ENCODE measurements at regions not wholly inside any gene's neighbourhood (a gene's known extent, or its start where the extent isn't known, plus 50 kb on each side); places are given as distances from the start of the nearest gene placed in this dataset.

DNA sequence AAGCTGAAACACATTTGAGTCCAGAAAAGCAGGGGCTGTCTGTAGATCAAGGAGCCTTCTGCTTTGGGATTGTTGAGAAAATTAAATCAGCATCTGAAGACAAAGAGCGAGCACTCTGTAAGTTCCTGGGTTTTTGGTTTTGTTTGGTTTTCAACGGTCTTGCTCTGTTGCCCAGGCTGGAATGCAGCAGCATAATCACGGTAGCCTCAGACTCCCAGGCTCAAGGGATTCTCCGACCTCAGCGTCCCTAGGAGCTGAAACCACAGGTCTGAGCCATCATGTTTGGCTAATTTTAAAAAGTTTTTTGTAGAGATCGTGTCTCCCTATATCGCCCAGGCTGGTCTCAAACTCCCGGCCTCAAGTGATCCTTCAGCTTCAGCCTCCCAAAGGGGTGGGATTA is 266.5 kb upstream of the ADAMTS16 start:
- no peak for DNase-seq (ENCODE audit: low spot score)

DNA sequence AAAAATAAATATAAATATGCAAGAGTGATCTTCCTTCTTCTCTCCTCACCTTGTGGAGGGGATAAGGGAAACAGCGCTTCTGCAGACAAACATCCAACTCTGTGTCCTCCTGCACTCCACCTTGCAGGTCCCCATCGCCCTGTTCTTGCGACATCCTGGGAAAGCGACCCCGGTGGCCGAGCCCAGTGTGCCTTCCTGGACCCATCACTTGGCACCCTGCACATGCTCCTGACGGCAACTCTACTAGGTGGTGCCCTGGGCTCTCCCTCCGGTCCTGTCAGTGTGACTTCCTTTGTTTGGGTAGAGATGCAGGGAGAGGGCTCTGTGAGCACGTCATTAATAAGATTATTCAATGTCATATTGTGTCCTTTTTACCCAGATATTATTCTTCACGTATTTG is 266.0 kb upstream of the ADAMTS16 start:
- no peak for DNase-seq (ENCODE audit: low spot score)

DNA sequence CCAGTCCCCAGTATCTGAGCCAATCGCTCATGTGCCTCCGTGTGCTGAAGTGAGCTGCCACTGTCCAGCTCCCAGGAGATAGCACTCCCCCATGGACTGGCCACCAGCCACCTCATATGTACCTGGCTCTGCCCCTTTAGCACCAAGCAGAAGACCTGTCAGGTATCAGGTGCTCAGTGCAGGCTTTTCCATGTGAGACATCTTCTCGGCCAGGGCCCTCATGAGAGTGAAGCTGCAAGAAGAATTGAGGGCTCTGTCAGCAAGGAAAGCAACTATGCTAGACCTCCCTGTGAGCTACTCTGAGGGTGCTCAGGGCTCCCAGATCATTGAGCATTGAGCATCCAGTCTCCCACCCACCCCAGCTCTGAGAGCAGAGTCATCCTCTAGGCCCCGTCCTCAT is 264.2 kb upstream of the ADAMTS16 start:
- DNase-seq (ENCODE audit: low spot score) = no peak

DNA sequence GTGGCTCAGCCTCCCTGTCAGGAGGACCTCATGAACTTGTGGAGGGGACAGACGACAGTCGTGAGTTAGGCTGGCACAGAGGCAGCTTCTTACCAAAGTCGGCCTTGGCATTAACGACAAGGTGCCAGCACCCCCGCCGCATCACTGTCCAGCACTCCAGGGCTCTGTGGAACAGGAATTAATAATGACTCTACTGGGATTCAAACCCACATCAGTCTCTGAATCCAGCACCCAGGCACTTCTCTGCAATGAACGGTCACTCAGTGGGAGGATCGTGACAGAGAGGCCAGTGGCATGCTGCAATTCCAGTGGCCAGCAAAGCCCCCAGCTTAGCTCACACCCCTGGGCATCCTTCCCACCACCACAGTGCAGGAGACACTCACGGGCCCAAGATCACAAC is 263.3 kb upstream of the ADAMTS16 start:
- no peak for DNase-seq (ENCODE audit: low spot score)

DNA sequence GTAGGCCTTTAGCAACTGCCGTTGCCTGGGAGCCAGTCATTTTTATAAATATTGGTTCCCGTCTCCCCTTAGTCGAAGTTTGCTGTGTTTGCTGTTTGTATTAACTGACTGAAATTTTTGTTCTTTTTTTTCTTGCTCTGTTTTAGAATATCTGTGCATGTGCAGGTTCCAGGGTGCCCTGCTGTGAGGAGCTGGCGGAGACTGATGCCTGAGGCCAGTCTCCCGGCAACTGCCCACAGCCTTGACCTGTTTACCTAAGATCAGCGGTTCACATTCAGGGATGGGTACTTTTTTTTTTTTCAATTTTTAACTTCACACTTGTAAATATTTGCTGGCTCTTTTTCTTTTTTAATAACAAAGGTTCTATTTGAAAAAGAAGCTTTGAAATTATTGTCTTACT is 262.6 kb upstream of the ADAMTS16 start:
- no peak for DNase-seq (ENCODE audit: low spot score)

DNA sequence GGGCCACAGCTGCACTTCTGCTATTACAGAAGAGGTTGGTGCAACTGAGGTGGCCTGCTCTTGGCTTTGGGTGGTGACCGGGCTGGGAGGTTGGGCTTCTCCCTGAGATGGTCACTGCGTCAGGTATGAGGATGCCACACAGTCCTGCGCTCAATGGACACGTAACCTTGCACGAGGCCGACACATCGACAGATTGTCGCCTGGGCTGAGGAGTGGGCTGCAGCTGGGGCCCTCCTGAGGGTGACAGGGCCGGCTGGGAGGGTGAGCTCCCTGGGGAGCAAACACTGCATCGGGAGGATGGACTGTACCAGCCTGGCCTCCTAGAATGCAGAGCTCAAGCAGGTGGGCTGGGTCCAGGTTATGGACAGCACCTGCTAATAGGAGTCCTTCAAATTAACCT is 261.1 kb upstream of the ADAMTS16 start:
- no peak for DNase-seq (ENCODE audit: low spot score)

DNA sequence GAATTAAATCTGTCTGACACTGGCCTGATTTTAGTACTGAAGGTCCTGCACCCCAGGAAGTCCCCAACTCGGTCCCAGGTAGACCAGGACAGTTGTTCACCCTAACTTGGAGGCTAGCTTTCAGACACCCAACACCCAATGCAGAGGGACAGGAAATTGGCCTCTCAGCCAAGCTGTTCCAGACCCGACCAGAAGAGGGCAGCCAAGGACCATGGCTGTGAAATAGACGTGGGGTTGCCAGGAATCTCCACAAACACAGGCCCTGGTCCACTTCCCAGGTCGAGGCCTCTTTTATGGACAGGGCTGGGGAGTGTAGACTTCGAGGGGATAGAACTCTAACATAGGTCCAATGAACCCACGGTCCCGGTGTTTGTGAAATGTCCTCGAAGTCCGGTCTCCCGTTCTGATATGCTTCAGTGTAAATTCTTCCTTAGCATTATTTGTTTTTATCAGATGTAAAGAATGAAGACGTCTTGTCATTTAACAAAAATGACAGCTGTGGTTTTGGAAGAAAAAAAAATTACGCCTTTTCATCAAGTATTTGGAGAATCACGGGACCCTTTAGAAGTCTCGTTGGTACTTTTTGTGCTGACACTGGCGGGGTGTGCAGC is 260.3 kb upstream of the ADAMTS16 start:
- DNase-seq (ENCODE audit: low spot score) = peak; percentile 86

DNA sequence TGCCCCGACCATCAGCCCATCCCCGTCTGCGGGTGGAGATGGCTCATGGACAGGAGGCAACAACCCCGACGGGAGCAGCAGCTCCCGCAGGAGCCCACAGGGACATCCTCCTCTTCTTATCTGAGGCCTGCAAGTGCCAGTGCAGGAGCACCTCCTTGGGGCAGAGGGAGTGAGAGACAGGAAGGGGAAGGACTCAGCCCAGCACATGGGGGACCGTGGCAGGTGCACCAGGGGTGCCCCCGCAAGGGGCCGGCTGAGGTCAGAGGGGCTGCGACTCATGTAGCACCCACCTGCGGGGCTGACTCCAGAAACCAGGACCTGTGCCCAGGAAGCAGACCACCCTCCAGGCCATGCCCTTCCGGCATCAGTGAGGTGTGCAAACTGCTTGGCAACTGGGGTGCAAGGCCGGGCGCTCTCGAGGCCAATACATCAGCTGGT is 259.8 kb upstream of the ADAMTS16 start:
- no peak for DNase-seq (ENCODE audit: low spot score)

DNA sequence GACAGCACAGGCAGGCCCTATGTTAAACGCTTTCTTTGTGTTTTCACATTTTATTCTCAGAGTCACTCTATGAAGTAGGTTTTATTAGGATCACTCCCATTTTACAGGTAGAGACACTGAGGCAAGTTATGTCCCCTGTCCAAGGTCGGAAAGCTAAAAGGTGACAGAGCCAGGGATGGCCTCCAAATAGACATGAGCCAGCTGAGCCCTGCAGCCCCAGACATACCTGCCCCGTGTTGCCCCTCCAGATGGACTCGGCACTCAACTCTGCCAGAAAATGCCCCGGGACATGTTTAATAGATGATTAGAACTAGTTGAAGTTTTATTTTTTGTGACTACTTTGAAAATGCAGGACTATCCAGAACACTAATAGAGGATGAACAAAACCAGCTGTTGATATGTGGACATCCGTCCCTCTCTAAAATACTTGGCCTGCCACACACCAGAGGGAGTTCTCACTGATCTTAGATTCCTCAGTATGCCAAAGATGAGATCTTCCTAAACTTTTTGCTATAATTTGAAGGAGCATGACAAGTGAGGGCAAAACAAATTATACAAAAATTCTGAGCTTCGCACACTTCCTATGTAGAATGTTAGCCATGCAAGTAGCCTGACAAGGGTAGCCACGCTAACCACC is 258.6 kb upstream of the ADAMTS16 start:
- DNase-seq (ENCODE audit: low spot score) = no peak

DNA sequence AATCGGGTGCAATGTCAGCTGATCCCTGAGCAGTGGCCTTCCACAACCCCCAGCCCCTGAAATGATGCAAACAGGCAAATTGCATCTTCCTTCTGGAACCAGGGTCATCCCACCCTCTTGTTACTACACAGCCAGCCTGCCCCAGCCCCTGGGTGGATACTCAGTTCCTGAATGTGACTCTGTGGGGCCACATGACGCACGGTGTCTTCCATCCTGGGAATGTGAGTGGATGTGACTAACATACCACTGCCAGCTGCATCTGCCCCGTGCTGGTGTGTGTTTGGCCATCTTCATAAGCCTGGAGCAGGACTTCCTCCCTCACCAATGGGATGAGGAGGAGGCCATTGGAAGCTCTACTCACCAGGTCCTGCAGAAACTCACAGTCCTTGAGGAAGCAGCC is 257.9 kb upstream of the ADAMTS16 start:
- DNase-seq (ENCODE audit: low spot score) = no peak

DNA sequence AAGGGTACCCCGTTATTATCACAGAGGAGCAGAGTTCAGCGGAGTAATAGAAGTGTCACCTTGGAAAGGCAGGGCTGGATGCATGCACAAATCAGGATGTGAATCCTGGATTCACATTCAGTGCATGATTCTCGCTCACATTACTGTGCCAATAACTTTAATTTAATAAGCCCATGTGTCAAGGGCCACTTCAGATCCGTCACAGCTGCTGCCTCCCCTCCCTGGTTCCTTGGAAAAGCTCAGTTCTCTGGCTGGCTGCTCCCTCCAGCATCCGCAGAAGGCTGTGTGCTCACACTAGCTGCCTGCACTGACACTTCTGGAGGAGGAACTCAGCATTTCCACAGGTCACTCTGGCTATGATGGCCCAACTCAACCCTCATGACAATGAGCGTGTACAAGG is 256.8 kb upstream of the ADAMTS16 start:
- no peak for DNase-seq (ENCODE audit: low spot score)

DNA sequence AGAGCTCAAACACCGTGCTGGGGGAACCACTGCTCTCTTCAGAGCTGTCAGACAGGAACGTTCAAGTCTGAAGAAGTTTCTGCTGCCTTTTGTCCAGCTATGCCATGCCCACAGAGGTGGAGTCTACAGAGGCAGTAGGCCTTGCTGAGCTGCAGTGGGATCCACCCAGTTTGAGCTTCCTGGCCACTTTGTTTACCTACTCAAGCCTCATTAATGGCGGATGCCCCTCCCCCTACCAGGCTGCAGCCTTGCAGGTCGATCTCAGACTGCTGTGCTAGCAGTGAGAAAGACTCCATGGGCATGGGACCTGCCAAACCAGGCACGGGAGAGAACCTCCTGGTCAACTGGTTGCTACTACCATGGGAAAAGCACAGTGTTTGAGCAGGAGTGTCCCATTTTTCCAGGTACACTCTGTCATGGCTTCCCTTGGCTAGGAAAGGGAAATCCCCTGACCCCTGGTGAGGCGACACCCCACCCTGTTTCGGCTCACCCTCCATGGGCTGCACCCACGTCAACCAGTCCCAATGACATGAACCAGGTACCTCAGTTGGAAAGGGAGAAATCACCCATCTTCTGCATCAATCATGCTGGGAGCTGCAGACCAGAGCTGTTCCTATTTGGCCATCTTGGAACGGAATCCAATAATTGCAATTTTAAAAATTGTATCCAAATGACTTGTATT is 246.9 kb upstream of the ADAMTS16 start:
- no peak for DNase-seq (ENCODE audit: low spot score)

DNA sequence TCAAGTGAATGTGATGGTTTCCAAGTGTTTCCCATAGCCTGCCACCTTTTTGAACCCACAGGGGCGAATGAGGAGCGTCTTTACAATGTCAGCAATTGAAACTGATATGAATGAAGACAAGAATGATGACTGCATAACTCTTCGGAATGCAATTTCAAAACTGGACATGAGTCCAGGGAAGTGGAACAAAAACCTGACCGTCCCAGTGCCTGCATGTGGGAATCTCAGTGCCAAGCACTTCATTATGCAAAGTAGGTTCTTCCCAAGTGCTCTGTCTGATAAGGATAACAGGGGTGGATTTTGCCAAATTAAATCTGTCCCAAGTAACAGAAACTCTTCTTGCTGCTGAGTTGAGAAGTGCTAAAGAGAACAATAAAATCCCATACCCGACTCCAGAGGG is 243.8 kb upstream of the ADAMTS16 start:
- DNase-seq (ENCODE audit: low spot score) = no peak

DNA sequence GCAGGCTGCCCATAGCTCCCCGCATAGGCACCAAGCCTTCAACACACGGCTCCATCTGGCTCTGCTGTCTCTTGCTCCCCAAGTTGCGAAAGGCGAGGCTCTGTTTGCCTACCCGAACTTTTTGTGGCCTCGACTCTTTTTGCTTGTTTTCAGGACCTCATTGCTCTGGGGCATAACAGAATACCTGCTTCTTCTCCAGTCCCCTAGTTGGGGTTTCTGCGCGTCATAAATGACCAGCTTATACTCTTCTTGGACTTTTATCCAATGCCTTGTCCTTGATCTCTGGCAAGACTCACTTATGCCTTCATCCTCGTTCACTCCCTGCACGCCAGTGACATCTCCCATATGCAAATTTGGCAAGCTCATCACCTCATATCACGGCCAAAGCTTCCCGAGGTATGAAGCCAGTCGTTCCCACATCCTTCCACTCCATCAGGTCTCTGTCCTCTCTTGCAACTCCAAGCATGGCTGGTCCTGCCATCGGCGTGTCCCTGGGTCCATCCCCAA is 238.8 kb upstream of the ADAMTS16 start:
- DNase-seq (ENCODE audit: low spot score) = no peak

DNA sequence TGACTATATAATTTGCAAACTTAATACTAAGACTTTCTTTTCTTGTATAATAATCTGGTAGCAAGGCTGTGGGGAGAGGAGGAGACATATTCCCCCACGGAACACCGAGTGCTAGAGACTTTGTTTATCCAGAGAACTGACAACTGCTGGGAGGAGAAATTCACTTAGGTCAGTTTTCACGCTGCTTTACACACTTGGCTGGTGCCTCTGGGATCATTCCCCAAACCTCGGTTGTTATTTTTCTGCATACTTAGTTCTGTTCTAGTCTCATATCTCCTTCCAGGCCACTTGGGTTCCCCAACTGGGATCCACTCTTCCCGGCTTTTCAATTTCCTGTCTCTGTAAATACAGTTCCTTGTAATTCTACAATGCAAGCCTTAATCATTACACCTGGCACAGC is 238.2 kb upstream of the ADAMTS16 start:
- DNase-seq (ENCODE audit: low spot score) = no peak

DNA sequence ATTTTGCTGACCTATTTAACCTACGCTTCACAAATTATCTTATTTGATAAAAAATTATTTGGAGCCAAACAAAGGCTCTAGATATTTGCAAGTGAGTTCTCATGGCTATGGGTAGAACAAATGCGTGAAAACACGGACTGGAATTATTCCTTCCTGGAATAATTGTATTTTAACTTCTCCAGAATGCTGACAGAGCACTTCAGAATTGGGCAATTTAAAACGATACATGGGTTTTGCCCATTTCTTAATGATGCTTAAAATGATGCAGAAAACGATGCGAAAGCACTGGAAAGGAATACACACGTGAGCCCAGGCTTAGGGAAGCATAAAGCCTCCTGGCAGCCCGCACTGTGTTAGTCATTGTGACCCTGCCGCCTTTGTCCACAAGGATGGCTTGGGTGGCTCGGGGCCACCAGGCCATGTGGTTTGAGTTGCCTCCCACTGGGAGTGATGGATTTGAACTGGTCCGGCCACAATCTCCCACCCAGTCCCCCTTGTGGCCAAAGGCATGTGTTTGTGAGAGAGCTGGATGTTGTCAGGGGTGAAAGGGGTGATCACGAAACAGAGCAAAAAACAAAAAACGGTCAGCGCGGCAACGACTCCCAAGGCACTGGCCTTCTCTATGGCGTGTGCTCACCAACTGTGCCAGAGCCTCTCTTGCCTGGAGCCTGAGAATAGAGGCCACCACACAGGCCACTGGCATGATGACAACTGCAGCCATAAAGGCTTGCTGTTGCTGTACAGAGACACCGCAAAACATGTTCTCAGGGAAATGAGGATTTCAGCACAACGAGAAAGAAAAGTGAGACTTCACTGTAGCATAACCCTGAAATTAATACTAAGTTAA is 234.2 kb upstream of the ADAMTS16 start:
- no peak for DNase-seq (ENCODE audit: low spot score)

DNA sequence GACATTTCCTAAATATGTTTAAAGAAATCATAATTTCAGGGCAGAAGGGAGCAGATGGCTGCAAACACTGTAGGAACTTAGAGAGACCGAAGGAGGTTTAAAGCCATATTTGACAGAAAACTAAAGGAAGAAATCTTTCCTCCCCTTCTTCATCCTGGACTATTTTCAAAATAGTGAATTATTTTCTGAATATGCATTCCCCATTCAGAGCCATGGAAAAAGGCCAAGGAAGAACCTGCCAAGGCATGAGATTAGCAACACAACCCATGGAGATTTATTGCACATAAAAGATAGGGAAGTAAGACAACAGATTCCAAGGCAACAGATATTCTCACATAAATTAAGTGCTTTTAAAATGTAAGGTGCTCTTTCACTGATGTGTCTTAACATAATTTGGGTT is 233.3 kb upstream of the ADAMTS16 start:
- no peak for DNase-seq (ENCODE audit: low spot score)

DNA sequence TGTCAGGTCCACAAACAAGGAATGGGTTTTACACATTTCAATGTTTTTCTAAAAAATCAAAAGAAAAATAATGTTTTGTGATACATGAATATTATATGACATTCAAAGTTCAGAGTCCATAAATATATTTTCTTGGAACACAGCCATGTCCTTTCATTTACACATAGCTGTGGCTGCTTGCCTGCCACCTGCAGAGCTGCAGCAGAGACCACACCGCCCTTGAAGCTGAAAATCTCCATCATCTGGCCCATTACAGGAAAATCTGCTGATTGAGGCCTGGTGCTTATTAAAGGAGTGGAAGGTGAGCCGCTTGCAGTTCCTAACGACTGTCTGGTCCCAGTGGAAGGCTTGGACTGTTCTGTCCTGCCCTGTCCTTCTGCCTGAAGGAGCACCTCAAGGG is 232.6 kb upstream of the ADAMTS16 start:
- DNase-seq (ENCODE audit: low spot score) = no peak

DNA sequence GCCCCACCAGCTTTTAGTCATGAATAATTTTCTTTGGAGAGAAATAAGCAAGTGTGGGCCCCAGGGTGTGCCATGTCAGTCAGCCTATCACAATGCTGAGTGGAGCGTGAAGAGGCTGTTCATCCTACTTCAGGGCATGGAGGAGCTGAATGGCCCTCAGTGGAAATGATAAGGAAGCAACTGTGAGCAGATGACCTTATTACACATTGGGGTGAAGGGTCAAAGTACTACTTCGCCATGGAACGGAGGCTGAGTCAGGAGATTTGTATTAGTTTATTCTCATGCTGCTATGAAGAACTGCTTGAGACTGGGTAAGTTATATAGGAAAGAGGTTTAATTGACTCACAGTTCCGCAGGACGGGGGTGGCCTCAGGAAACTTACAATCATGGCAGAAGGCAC is 231.0 kb upstream of the ADAMTS16 start:
- no peak for DNase-seq (ENCODE audit: low spot score)

DNA sequence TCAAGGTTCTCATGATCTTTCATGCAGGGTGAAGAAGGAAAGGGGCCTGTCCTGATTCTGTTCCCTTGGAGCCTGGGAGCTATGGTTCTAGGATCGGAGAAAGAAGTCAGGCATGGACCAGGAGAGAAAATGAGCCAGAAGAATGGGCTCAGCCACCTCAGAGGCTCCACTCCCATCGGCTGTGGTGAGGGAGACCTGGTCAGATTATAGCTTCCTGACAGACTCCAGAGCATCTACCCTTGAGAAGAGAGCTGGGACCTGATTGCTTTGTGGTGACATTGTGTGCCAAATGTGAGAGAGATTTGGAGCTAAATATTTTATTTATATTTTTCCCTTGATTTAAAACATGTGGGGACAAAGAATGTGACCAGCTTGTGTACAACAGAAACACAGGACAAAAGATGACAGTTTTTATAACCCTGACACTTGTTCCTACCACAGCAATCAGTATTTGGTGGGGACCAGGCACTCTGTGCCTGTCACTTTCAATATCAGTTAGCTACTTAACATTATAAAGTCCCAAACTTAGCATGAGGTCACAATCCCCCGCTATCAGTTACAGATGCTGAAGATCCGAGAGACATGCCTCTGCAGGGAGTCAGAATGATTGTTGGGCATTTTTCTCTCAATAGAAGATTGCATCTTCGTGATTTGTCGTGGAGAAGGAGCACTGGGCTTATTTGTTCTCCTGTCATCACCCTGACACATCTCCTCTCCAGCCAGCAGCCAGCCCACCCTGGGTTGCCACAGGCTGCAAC is 228.3 kb upstream of the ADAMTS16 start:
- no peak for DNase-seq (ENCODE audit: low spot score)

DNA sequence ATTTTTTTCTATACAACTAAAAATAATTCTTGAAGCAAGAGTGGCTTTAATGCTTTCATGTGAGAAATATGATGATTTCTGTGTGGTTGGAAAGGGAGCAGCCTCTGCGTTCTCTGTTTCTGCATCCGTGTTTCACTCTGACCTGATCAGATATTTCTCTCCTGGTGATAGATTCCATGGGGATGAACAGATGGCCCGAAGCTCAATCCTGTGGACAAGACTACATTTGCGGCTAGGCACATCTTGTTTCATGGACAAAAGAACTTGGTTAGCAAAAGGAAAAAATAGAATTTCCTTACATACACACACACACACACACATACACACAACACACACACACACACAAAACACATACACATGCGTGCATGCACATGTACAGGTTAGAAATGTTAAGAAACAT is 218.2 kb upstream of the ADAMTS16 start:
- no peak for DNase-seq (ENCODE audit: low spot score)
